ENCODE measurements at regions not wholly inside any gene's neighbourhood (a gene's known extent, or its start where the extent isn't known, plus 50 kb on each side); places are given as distances from the start of the nearest gene placed in this dataset.

DNA sequence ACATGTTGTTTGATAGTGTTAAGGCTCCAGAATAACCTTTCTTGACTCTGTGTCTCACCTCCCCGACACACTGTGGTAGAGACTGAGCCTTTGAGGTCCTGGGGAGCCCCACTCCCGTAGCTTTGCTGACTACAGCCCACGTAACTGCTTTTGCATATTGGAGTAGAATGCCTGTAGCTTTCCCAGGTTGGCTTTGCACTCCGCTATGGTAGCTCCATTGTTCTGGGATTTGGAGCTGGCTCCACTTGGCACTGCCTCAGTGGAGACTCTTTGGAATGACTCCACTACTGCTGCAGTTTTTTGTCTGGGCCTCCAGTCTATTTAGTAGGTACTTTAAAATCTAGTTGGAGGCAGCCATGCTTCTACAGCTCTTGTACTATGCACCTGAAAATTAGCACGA lies 56.2 kb upstream of the ANXA1 start:
- TF ChIP-seq, protein P1, sequence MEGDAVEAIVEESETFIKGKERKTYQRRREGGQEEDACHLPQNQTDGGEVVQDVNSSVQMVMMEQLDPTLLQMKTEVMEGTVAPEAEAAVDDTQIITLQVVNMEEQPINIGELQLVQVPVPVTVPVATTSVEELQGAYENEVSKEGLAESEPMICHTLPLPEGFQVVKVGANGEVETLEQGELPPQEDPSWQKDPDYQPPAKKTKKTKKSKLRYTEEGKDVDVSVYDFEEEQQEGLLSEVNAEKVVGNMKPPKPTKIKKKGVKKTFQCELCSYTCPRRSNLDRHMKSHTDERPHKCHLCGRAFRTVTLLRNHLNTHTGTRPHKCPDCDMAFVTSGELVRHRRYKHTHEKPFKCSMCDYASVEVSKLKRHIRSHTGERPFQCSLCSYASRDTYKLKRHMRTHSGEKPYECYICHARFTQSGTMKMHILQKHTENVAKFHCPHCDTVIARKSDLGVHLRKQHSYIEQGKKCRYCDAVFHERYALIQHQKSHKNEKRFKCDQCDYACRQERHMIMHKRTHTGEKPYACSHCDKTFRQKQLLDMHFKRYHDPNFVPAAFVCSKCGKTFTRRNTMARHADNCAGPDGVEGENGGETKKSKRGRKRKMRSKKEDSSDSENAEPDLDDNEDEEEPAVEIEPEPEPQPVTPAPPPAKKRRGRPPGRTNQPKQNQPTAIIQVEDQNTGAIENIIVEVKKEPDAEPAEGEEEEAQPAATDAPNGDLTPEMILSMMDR (IDR thresholded peaks at IDR 0.05; ENCODE audit: insufficient read depth, low read length, poor library complexity, severe bottlenecking), result no peak
- Histone ChIP-seq H3K36me3 (ENCODE audit: control insufficient read depth, insufficient read depth, low read length) (no peaks in the 10 kb centered on the region), H3K4me3 (ENCODE audit: low read depth, low read length) (no peak overlapping the region), H3K27me3 (ENCODE audit: control insufficient read depth, insufficient read depth, low read length) (no peaks in the 10 kb centered on the region)
- no peak for DNase-seq (ENCODE audit: low read depth)

DNA sequence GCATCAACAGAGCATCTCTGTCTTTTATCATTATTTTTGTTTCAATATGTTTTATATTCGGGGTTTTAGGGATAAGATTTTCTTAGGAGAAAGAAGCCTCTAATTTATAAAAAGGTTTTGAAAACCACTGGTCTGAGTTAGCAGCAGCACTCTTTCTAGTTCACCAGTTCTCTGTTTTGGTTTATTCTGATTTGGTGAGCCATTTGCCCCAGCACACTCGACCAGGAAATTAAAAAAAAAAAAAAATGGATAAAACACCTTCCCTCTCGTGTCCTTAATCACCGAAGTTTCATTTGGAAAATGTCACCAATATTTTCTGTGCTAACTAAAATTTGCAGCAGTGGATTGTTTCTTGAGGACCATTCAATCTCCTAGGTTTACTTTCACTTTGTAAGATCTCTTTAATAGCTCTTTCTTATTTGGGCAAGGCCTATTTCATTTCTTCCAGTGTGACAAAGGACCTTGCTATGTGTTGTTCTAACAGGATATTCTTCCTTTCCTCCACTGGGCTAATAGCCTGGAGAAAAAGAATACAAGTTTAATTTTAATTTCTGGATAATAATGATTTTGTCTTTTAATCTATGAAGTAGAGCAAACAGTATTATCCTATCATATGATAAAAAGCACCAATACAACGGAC lies 57.8 kb upstream of the ANXA1 start:
- H3K36me3 ChIP-seq (ENCODE audit: control insufficient read depth, insufficient read depth, low read length), result no peaks in the 10 kb centered on the region
- no peak overlapping the region for H3K4me3 ChIP-seq (ENCODE audit: low read depth, low read length)
- no peaks in the 10 kb centered on the region for H3K27me3 ChIP-seq (ENCODE audit: control insufficient read depth, insufficient read depth, low read length)
- DNase-seq (ENCODE audit: low read depth), result no peak
- TF ChIP-seq, protein P1 (IDR thresholded peaks at IDR 0.05; ENCODE audit: insufficient read depth, low read length, poor library complexity, severe bottlenecking), result no peak

GRCh38 chr9:73093016-73093739 lies 58.5 kb upstream of the ANXA1 start:
- Histone ChIP-seq H3K36me3 (ENCODE audit: control insufficient read depth, insufficient read depth, low read length) (no peaks in the 10 kb centered on the region), H3K27me3 (ENCODE audit: control insufficient read depth, insufficient read depth, low read length) (no peaks in the 10 kb centered on the region), H3K4me3 (ENCODE audit: low read depth, low read length) (no peak overlapping the region)
- TF ChIP-seq, protein P1 (IDR thresholded peaks at IDR 0.05; ENCODE audit: insufficient read depth, low read length, poor library complexity, severe bottlenecking), result no peak
- no peak for DNase-seq (ENCODE audit: low read depth)

- Histone ChIP-seq H3K36me3 (ENCODE audit: control insufficient read depth, insufficient read depth, low read length) (no peaks in the 10 kb centered on the region), H3K4me3 (ENCODE audit: low read depth, low read length) (no peak overlapping the region), H3K27me3 (ENCODE audit: control insufficient read depth, insufficient read depth, low read length) (no peaks in the 10 kb centered on the region)
- TF ChIP-seq, protein P1 (IDR thresholded peaks at IDR 0.05; ENCODE audit: insufficient read depth, low read length, poor library complexity, severe bottlenecking), result no peak
- DNase-seq (ENCODE audit: low read depth), result no peak
Observed at GRCh38 chr9:73091909-73092308, 59.8 kb upstream of the ANXA1 start.

GRCh38 chr9:73090214-73090613 lies 61.5 kb upstream of the ANXA1 start:
- TF ChIP-seq, protein P1 (IDR thresholded peaks at IDR 0.05; ENCODE audit: insufficient read depth, low read length, poor library complexity, severe bottlenecking), result no peak
- Histone ChIP-seq H3K27me3 (ENCODE audit: control insufficient read depth, insufficient read depth, low read length) (no peaks in the 10 kb centered on the region), H3K4me3 (ENCODE audit: low read depth, low read length) (no peak overlapping the region), H3K36me3 (ENCODE audit: control insufficient read depth, insufficient read depth, low read length) (no peaks in the 10 kb centered on the region)
- no peak for DNase-seq (ENCODE audit: low read depth)
